GM19438 (cell line): ENCODE measurements at regions not wholly inside any gene's neighbourhood (a gene's known extent, or its start where the extent isn't known, plus 50 kb on each side); places are given as distances from the start of the nearest gene placed in this dataset.

Experiments
- ATAC-seq: cut with Tn5 transposase; IDR thresholded peaks from one replicate; pipeline ENCODE4 v1.9.1; 2021; ENCODE audit warnings: low read depth; ENCODE audit not compliant: unreplicated experiment

DNA sequence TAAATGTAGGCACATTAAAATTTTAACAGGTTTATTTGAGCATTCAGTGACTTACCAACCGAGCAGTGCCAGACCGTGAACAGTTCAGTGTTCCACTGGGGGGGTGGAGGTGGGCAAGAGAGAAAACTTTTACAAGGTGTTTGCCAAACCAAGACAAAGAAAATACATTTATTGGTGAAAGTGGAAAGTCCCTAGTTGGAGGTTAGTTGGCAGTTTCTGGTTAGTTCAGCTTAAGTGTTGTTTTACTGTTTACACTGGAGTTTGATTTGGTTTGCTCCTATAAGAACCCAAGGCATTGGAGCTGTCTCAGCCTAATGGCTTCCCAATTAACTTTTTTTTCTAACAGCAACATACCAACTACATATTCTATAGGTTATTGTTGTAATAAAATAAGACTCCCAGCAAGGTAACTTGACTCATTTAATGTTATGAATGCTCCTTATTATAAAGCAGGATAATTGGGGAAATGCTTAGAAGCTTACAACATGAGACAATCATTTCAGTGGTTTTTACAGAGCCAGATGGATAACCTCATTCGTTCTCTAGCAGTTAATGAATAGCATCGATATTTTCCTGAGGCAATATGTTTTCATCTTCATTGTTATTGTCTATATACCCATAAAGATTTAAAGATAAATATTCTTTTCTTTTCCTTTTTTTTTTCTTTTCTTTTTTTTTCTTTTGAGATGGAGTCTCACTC lies 115.8 kb downstream of the ETNK1 start:
- no peak for ATAC-seq

DNA sequence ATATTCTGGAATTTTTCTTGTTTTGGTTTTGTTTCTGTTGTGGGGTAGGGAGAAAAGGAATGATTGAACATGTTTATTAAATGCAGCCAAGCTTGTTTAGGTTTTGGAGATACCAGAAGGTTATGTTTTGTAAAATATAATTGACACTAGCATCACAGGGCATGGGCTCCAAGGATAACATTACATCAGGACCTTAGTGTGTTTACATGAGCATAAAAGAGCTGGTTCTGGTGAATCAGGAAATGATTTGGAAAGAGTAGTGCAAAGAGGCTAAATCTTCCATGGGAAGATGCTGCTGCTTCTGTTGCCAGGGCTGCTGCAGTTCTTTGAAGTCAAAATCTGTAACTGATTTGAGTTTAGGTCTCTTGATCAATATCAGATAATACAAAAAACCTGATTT lies 118.7 kb downstream of the ETNK1 start:
- ATAC-seq, result no peak

DNA sequence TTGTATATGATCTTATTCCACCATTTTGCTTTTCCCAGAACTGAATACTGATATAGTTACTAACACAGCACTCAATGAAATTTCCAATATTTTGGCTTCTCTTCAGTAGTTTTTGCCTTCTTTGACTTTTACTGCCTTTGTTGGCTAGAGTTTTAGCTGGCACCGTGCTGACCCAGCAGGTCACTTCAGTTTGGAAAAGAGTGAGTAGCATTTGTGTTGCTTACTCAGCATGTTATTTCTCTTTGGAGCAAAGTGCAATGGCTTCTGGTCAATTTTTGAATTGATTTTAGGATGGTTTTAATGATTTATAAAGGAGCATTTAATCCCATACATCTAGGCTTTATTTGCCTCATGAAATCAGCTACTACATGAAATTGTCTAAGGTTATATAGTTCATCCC lies 119.2 kb downstream of the ETNK1 start:
- no peak for ATAC-seq

DNA sequence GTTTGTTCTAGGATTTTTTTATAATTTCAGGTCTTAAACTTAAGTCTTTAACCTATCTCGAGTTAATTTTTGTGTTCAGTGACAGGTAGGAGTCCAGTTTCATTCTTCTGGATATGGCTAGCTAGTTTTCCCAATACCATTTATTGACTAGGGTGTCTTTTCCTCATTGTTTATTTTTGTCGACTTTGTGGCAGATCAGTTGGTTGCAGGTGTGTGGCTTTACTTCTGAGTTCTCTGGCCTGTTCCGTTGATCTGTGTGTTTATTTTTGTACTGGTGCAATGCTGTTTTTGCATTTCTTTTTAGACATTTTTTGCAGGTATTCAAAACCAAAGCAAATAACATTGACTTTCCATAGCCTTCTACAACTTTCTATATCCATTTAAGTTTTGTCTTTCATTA lies 121.7 kb downstream of the ETNK1 start:
- ATAC-seq, result no peak

DNA sequence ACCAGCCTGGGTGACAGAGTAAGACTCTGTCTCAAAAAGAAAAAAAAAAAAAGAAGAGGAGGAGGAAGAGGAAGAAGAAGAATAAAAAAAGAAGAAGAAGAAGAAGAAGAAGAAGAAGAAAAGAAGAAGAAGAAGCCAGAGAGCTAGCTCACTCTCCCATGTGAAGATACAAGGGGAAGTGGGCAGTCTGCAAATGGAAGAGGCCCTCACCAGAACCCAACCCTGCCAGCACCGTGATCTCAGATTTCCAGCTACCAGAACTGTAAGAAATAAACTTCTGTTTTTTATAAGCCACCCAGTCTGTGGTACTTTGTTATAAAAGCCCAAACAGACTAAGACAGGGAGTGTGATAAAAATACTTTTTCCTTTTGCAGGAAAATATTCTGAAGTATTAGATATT lies 130.7 kb downstream of the ETNK1 start:
- ATAC-seq, result no peak

DNA sequence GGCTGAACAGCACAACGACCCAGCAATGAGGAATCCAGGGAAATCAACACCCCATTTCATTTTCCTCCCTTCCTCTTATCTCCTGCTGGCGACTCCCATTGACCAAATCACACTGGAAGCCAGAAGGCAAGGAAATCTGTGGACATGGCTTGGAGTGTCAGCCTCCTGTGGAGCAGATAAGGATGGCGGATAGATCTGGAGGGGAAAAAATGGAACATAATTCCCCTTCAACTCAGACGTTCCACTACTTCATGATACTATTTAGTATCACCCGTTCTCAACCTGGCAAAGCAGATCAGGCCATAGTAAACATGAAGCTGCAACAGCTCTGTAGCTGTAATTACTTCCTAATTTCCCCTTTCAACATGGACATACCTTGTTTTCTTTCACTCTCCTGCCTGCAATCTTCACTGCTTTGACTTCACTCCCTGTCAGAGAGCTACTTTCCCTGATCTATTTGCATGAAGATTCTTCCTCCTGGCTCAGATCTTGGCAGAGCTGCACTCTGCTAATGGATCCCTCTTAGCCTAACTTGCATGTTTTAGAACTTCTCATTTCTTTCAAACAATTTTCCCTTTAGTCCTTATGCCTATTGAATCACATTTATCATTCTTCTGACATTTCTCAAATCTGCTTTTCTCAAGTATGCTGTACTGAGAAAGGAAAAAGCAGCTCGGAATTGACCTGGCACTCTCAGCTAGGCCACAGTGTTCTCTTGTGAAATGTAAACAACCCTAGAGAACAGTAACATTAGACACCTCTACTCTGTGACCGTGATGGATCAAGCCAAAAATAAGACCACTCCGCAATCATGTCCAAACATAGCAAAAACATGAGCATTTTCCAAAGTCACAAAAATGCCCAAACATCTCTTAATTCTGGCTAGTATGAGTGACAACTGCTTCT lies 135.1 kb downstream of the ETNK1 start:
- ATAC-seq, result no peak

DNA sequence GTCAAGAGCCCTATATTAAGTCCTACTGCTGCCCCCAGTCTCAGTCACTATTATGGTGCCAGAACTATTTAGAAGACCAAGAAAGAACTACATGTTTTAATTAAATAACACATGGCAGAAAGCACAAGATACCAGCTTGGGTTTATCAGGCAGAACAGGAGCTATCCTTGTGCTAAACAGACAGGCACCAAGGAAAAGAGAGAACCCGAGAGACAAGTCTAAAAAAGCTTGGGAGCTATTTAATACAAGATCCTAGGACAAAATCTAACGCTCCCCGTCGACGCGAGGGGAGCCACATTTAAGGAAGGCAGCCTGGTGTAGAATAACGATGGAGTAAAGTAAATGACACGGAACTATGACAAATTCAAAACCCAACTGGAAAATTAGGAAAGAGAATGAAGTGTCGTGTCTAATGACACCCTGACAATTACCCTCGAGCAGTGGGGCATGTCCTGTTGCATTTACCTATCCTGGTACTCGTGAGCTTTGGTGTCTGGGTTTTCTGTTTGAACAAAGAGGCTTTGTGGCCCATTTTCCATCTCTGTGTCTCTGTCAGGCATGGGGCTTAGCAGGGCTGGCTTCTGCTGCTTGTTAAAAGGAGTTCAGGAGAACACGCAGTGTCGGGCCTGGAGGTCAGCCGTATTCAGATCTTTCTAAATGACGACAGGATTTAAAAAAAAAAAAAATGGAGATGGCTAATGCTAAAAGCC lies 140.6 kb downstream of the ETNK1 start:
- no peak for ATAC-seq

DNA sequence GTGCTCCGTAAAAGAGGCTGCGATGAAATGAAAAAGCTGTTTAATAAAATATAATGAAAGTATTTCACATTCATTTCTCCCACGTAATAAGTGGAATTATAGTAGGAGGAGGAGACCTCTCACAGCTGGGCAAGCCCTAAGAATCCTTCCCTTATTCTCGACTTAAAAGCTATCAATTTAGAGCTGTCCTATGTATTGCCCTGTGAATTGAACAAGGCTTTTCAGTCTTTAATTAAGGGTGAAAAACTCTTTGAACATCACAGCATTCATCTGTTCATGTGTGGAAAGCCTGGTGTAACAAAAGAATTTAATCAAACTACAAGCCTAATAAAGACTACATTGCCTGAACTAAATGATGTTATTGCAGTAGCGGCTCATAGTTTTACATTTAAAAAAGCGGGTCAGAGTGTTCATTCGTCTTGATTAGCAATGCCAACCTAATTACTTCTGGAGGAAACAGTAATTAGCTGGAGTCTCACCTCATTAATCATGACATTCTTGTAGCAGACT lies 142.0 kb downstream of the ETNK1 start:
- no peak for ATAC-seq

DNA sequence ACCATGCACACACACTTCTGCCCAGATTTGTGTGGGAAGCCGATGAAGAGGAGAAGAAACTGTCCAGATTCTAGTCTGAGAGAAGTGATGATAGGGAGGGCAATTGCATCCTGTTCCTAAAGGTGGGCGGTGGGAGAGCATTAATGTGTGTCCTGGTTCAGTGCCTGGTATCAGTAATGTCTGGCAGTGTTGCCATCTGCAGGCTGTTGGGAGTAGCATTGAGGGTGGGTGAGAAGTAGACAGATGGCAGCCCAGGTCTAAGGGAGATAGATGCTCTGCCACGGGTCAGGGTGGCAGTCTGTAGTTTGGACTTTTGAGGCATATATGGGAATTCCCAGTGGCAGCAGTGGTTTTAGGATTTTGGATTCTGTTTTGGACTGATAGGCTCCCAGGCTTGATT lies 156.4 kb downstream of the ETNK1 start:
- no peak for ATAC-seq

DNA sequence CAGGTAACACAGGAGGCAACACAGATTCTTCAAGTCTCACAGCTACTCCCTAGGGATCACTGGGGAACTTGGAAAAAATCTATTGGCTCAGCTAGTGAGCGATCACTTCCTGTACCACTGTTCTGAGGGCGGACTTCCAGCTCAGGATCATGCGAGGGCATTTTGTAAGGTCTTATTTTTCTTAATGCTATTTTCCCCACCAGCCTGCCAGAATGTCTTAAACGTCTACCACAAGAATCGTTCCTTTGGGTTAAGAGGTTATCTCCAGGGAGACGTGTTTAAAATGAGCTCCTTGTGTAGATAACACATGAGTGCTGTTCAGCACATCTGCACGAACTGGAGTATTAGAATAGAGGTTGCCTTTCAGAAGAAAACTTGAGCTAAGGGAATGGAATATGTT lies 162.6 kb downstream of the ETNK1 start:
- no peak for ATAC-seq

DNA sequence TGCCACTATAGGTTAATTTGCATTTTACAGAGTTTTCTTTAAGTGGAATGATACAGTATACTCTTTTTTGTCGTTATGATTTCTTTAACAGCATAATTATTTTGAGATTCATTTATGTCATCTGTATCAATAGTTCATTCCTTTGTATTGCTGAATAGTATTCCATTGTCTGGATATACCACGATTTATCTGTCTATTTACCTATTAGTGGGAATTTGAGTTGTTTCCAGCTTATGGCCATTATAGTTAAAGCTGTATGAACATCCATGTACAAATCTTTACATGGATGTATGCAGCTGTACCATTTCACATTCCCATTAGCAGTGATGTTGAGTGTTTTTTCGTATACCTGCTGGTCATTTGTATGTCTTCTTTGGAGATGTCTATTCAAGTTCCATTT lies 163.9 kb downstream of the ETNK1 start:
- no peak for ATAC-seq

DNA sequence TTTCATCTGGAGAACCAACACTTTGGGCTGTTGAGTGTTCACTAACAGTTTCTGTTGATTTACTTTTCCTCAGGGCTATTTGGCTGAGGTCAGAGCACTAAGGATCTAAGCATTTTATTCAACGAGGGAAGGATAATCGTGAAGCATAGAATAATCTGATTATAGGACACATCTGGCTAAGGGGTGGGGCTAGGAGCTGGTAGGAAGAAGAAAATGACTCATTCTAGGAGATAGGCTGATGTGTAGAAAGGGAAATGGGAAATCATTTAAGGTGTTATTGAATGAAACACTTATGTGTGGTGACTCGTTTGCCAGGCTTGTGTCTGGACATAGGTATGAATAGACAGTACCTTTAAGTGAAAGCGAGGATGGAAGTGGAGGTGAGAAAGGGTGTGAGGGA lies 167.2 kb downstream of the ETNK1 start:
- no peak for ATAC-seq

DNA sequence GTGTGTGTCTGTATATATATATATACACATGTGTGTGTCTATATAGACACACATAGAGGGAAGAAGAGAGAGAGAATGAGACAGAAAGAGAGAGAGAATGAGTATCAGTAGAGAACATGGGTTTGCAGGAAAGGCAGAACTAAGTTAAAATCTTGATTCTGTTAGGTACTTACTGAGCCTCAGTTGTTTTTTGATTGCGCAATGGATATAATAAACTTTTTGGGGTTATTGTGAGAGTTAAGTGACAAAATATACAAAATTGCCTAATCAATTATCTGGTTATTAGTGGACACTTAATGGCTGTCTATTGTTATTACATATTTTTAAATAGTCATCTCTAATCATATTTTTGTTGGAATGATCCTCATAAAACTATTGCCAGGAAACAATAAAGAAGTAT lies 169.0 kb downstream of the ETNK1 start:
- ATAC-seq, result no peak

DNA sequence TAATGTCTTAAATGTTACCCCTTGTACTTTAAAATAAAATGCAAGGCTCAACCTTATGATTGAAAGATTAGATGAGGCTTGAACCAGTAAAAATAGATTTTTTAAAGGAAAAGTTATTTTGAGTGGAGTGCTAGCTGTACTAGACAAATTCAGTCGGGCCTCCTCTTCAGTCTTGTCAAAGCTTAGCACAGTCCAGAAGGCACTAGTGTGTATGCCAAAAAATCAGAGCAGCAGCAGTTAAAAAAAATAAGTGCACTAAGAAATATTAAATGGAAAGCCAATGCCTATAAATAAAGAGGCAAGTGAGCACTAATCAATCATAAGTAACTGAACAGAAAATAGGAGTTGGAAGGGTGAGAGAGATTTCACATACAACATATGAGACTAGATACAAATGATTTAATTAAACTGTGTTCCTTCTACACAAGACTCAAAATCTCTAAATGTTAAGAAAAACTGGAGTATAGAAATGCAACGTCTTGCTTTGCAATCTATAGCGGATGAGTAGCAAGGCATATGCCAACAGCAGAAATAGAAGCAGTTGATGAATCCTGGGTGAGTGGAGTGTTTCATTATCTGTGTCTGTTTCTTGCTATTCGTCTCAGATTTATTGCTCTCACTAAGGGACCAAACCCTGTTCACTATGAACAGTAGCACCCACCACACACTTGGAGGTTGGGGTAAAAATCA lies 172.1 kb downstream of the ETNK1 start:
- no peak for ATAC-seq

DNA sequence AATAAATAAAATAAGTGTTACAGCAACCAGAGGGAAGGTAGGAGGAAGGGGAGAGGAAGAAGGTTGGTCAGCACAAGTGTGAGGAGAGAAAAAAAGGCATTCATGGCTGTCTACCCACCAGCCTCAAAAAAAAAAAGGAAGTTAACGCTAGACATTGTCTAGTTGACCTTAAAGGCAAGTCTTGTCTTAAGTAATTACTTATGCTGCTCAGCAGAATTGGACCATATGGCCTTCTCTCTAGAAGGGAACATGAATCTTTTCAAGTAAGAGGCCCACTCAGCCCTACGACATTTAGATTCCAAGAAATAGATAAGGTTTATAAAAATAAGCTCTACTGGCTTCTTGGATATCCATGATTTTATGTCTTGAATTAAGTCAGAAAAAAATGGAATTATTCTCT lies 172.7 kb downstream of the ETNK1 start:
- no peak for ATAC-seq

DNA sequence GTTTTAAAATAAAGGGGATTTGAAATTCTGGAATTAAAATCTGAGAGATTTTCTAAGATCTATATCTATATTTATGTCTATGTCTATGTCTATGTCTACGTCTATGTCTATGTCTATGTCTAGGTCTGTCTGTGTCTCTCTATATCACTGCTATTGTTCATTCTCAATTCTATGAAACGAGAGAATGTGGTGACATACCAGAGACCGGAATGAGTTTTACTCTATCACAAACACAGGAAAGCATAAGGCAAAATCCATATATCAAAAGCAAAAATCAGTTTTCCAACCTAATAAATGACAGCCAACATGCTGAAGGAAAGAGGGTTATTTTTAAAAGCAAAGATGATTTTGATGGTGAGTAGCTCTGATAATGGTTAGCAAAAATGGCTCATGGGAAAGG lies 173.1 kb downstream of the ETNK1 start:
- ATAC-seq, result no peak

DNA sequence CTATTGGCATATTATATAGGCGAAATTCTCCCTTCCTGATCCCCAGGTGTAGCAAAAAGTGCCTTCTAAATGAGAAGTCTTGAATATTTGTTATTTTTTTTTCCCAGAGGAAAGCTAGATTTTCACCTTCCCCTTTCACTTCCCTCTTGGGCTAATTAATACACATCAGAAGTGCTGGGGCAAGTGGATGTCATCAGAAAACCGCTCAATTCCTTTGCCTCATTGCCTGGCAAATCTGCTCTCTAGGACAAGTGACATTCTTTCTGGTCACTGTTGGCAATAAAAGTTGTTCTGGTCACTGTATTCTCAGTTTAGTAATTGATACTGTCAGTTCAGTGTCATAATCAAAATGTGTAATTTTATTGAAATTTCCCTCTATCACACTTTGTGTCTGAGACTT lies 174.5 kb downstream of the ETNK1 start:
- ATAC-seq, result no peak

DNA sequence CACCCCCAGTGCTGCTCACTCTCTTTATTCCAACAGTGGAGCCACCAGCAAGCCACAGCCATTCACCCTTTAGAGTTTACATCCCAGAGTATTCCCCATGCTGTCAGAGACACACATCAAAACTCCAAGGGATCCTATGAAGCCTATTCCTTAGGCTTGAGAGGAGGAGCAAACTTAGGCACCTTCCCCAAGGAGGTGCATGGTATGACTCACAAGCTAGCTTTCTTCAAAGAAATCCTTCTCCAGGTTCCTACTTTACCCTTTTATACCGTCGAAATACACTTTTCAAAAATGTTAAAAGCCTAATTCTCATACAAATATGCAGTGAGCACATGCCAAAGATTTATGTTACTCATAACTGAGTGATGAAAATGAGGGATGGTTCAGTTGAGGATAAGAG lies 175.4 kb downstream of the ETNK1 start:
- ATAC-seq, result no peak

DNA sequence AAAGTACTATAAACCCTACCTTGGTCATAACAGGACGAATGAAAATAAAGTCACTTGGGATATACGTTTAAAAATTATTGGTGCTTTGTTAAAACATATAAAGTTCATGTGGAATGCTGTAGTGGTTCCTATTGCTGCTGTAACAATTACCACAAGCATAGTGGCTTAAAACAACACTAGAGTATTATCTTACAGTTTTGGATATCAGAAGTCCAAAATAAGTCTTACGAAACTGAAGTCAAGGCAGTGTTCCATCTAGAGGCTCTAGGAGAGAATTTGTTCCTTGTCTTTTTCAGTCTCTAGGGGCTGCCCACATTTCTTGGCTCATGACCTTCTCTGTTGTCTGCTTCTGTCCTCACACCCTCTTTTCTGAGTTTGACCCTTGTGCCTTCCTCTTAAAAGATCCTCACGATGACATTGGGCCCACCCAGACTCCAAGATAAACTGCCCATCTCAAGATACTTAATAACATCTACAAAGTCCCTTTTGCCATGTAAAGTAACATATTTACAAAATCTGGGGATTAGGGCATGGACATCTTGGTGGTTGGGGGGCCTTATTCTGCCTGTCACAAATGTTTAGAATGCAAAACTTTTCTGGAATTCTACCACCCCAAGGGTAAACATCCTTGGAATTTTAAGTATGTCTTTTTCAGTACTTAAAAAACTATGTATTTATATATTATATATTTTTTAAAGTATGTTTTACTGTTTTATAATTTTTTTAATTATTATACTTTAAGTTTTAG lies 178.1 kb downstream of the ETNK1 start:
- ATAC-seq, result no peak

DNA sequence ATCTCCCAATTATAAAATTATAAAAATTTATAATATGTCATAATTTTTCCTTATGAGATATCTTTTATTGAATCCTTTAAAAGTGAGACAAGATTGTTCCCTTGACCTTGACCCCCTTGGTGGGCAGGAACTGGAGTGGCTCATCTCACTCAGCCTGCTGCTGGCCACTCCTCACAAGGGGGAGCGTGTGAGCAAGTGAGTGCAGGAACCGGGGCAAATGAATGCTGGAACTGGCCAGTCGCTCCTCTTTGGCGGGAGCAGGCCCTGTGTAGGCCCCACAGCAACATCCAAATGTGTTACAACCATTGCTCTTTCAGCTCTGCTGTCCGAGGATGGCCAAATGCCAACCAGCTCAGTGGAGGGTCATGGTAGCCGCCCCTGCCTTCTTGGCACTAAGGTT lies 178.8 kb downstream of the ETNK1 start:
- no peak for ATAC-seq
